Activated naive CD4-positive, alpha-beta T cell treated with anti-CD3 and anti-CD28 coated beads for 36 hours (primary cell): ENCODE measurements at regions not wholly inside any gene's neighbourhood (a gene's known extent, or its start where the extent isn't known, plus 50 kb on each side); places are given as distances from the start of the nearest gene placed in this dataset.

Experiments used
- CTCF ChIA-PET: fragments of 350-600 bp; sonication (Branson Sonifier 250); formaldehyde crosslinking; loops from one replicate; lab custom pipeline; 2021; ENCODE audit warnings: antibody characterized with exemption; lab: Charles Lee
- DNase-seq: peaks from one replicate; pipeline ENCODE4 v3.0.0-alpha.2; 2020
- H3K27ac Mint-ChIP-seq: one replicate; pipeline ENCODE4 v1.8.0; 2021; ENCODE audit warnings: mild to moderate bottlenecking, mixed read lengths
- H3K27me3 Mint-ChIP-seq: one replicate; pipeline ENCODE4 v1.8.0; 2021; ENCODE audit warnings: low read depth, mixed read lengths
- H3K36me3 Mint-ChIP-seq: one replicate; pipeline ENCODE4 v1.8.0; 2021; ENCODE audit warnings: low read depth, mixed read lengths
- H3K4me1 Mint-ChIP-seq: one replicate; pipeline ENCODE4 v1.8.0; 2021; ENCODE audit warnings: low read depth, mixed read lengths
- H3K4me3 Mint-ChIP-seq: one replicate; pipeline ENCODE4 v1.8.0; 2021; ENCODE audit warnings: mild to moderate bottlenecking, moderate library complexity, mixed read lengths
- H3K9me3 Mint-ChIP-seq: one replicate; pipeline ENCODE4 v1.8.0; 2021; ENCODE audit warnings: mixed read lengths
- intact Hi-C: fragments of 100-400 bp; cut with micrococcal nuclease; formaldehyde crosslinking; loops from one replicate; pipeline ENCODE4 v1.15.1; 2023

DNA sequence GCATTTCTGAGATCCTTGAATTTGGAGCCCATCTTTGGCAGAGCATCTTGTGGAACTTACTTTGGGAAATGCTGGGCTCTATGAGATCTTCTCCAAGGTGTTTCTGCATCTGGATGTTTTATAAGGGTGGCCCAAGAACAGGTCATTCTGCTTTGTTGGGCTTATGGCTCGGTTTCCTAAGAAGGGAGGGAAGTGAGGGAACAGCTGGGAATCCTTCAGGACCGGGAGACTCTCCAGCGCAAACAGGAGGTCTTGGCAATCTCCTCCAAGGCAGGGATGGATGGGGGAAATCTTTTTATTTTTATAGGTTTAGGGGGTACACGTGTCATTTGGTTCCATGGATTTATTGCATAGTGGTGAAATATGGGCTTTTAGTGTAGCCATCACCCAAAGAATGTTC, 54.7 kb downstream of the IRX3 start:
- no peaks in the 10 kb centered on the region for H3K9me3 Mint-ChIP-seq
- H3K27ac Mint-ChIP-seq: no peak overlapping the region
- DNase-seq: no peak
- H3K4me1 Mint-ChIP-seq: no peaks in the 10 kb centered on the region
- H3K36me3 Mint-ChIP-seq: no peaks in the 10 kb centered on the region
- peaks cover 6% of the 10 kb centered on the region for H3K27me3 Mint-ChIP-seq
- no peak overlapping the region for H3K4me3 Mint-ChIP-seq
- CTCF ChIA-PET: no interaction called here
- intact Hi-C loops: no loop called here

DNA sequence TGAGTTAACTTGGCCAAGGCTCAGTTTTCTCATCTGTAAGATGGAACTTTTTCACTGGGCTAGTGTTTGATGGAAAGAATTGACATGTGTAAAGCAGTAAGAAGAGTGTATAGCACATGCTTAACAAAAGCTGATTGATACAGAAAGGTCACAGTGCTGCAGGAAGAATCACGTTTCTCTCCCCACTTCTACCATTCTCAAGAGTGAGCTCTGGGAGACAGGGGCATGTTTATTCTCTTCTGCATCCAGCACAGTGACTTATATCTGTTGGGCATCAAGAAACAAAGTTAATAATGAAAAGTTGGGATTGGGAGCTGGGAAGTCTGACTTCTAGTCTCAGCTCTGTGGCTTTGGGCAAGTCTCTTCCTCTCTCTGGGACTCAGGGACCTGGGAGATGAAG, 55.3 kb downstream of the IRX3 start:
- no peak for DNase-seq
- Mint-ChIP-seq H3K4me1 (no peaks in the 10 kb centered on the region), H3K36me3 (no peaks in the 10 kb centered on the region), H3K27me3 (peaks cover 4% of the 10 kb centered on the region), H3K4me3 (no peak overlapping the region), H3K9me3 (no peaks in the 10 kb centered on the region), H3K27ac (no peak overlapping the region)
- CTCF ChIA-PET: no interaction called here
- intact Hi-C loops: no loop called here

DNA sequence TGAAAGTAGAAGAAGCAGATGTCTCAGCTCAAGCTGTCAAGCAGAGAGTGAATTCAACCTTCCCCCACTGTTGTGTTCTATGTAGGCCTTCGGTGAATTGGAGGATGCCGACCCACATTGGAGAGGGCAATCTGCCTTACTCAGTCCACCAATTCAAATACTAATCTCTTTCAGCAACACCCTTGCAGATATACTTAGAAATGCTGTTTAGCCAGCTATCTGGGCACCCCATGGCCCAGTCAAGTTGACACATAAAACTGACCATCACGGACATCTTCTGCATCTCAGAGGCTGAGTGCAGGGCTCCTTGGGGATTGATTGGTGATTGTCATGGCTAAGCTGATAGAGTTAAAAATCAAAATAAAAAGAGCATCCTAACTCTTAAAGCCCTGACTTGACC, 58.3 kb downstream of the IRX3 start:
- CTCF ChIA-PET: no interaction called here
- no peak overlapping the region for H3K4me3 Mint-ChIP-seq
- intact Hi-C loops: no loop called here
- no peak overlapping the region for H3K27ac Mint-ChIP-seq
- H3K9me3 Mint-ChIP-seq: no peaks in the 10 kb centered on the region
- no peaks in the 10 kb centered on the region for H3K4me1 Mint-ChIP-seq
- H3K27me3 Mint-ChIP-seq: peaks cover 3% of the 10 kb centered on the region
- H3K36me3 Mint-ChIP-seq: no peaks in the 10 kb centered on the region
- no peak for DNase-seq

DNA sequence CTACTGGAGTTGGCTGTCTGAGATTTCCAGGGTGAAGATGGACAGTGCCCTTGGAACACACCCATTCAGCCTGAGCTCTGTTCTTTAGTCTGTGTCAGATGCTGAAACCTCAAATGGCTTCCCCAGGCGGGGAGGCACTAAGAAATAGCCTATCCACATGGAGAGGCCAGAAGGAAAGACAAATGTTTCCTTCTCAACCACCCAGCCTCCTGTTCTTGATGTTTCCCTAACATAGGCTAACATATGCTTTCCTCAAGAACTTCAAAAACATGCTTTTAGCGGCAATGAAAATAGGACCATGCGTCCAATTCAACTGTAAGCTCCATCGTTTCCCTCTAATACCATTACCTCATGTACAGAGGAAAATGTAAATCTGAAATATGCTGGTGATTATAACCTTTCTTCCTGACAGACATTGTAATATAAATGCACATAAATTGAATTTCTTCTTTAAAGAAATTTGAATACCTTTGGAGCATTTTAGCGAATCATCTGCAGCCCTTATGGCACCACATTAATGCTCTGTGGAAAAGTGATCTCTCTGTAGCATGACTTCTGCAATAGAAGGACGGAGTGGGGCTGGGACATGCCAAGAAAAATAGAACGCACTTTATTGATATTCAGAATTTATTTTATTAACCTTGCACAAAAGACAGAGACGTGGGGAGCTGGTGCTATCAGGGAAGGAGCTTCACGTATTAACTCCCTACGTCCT, 60.1 kb downstream of the IRX3 start:
- no peak for DNase-seq
- H3K27me3 Mint-ChIP-seq: peaks cover 3% of the 10 kb centered on the region
- H3K9me3 Mint-ChIP-seq: no peaks in the 10 kb centered on the region
- no peak overlapping the region for H3K4me3 Mint-ChIP-seq
- intact Hi-C loops: no loop called here
- H3K4me1 Mint-ChIP-seq: no peaks in the 10 kb centered on the region
- CTCF ChIA-PET: no interaction called here
- H3K27ac Mint-ChIP-seq: no peak overlapping the region
- no peaks in the 10 kb centered on the region for H3K36me3 Mint-ChIP-seq

DNA sequence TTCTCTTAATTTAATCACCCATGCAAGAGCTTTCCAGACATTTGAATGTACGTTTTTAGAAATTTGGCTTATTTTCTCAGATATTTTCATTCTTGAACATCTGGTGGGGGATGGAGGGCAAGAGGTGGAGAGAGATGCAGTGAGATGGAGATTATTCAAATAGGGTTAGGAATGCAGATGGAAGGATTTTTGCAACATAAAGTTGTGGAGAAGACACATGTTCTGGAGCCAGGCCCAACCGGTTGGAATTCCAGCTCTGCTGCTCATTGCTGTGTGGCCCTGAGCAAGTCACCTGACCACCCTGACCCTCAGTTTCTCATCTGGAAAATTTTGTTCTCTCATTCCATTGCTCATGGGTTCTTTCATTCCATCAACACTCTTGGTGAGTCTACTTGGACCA, 66.9 kb downstream of the IRX3 start:
- Mint-ChIP-seq H3K9me3 (no peaks in the 10 kb centered on the region), H3K4me1 (no peaks in the 10 kb centered on the region), H3K36me3 (no peaks in the 10 kb centered on the region), H3K4me3 (no peak overlapping the region), H3K27me3 (peaks cover 2% of the 10 kb centered on the region), H3K27ac (no peak overlapping the region)
- CTCF ChIA-PET: no interaction called here
- DNase-seq: no peak
- intact Hi-C loops: no loop called here

DNA sequence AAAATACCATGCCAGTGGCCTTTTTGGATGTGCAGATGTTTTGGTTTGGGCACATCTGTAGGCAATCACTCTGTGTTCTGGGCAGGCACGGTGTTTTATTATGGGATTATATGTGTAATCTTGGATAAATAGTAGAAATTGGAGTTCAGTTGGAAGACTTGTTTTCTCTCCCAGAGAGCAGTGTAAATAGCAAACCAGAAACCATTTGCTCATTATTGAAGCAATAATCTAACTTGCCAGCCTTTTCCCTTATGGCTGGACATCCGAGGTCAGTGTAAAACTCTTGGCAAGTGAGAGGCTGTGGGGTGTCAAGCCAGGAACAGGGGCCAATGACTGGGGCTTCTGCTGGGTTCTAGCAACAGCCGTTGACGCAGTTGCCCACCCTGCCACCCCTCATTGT, 69.9 kb downstream of the IRX3 start:
- no peak for DNase-seq
- intact Hi-C loops: no loop called here
- no peak overlapping the region for H3K4me3 Mint-ChIP-seq
- H3K27ac Mint-ChIP-seq: no peak overlapping the region
- no peaks in the 10 kb centered on the region for H3K4me1 Mint-ChIP-seq
- no peaks in the 10 kb centered on the region for H3K9me3 Mint-ChIP-seq
- H3K27me3 Mint-ChIP-seq: no peaks in the 10 kb centered on the region
- CTCF ChIA-PET: no interaction called here
- H3K36me3 Mint-ChIP-seq: no peaks in the 10 kb centered on the region

DNA sequence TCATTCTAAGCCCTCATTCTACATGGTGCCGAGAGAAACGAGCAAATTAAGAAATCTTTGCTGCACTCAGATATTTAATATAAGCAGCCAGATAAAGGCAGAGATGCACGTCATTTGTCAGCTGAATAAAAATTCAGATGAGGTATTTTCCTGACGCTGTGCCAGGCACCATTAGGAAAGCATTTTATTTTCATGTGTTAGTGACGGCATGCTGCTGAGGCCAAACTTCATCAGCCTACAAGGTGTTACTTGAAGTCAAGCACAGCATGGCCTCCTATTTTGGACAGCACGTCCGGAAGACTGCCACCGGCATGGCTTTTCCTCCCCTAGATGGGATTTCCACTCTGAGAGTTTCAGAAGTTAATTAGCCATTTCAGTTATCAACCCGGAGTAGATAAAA, 70.3 kb downstream of the IRX3 start:
- Mint-ChIP-seq H3K27me3 (no peaks in the 10 kb centered on the region), H3K4me1 (no peaks in the 10 kb centered on the region), H3K9me3 (no peaks in the 10 kb centered on the region), H3K4me3 (no peak overlapping the region), H3K36me3 (no peaks in the 10 kb centered on the region), H3K27ac (no peak overlapping the region)
- no peak for DNase-seq
- CTCF ChIA-PET: no interaction called here
- intact Hi-C loops: no loop called here

DNA sequence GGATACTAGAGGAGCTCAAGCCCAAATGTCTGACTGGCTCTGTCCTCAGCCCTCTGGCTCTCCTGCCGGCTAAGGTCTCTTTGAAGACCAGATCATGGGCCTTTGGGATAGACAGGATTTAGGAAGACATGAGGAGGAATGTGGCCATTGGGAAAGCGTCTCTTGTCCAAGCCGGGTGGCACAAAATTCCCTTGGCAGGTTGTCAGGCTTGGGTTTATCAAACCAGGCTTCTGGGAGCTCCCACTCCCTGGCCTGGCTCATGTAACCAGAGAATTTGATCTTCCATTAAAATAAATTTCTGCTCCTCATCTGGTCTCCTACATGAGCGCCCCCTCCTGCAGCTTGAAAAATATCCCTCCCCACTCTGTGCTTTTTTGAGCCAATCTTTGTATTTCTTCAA, 71.1 kb downstream of the IRX3 start:
- Mint-ChIP-seq H3K9me3 (no peaks in the 10 kb centered on the region), H3K4me1 (no peaks in the 10 kb centered on the region), H3K27me3 (no peaks in the 10 kb centered on the region), H3K36me3 (no peaks in the 10 kb centered on the region), H3K27ac (no peak overlapping the region), H3K4me3 (no peak overlapping the region)
- no peak for DNase-seq
- intact Hi-C loops: no loop called here
- CTCF ChIA-PET: no interaction called here

DNA sequence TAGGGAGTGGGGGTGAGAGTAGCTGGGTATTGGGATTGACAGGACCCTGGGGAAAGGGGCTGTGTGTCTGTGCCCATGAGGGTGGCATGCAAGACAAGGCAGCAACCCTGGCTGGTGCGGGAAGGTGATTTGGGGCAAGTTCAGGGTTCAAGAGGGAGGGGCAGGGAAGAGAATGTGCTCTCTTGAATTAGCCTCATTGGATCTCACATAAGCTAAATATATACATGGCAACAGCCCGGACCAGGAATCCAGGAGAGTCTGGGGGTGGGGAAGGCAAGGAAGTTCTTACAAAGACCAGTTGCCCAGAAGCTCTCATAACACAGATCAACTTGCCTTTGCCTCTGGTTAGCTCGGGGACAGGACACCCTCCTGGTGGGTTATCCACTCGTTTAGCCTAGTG, 73.3 kb downstream of the IRX3 start:
- CTCF ChIA-PET: interaction anchor here (1.6 kb wide), 1 partner anchor 11 kb away, joined by 3 read pairs; no protein-coding TSS in a partner anchor
- no peaks in the 10 kb centered on the region for H3K36me3 Mint-ChIP-seq

DNA sequence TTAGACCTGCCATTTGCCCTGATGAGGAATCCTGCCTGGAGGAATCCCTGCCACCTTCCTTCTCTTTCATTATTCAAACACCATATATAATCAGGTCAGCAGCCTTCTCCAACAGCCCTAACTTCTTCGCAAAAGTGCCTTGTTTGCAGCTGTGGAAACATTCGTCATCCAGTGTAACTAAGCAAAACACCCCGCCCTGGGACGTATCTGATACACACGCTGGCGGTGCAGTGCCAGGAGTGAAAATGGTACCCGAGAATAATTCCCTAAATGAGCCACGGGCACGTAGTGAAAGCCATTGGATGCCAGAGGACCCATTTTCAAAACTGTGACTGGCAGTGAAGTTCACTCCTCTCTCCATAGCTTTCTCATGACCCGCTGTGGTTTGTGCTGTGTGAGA, 73.7 kb downstream of the IRX3 start:
- no peaks in the 10 kb centered on the region for H3K27me3 Mint-ChIP-seq
- no peaks in the 10 kb centered on the region for H3K36me3 Mint-ChIP-seq
- H3K4me1 Mint-ChIP-seq: no peaks in the 10 kb centered on the region
- intact Hi-C loops: no loop called here
- H3K9me3 Mint-ChIP-seq: no peaks in the 10 kb centered on the region
- H3K4me3 Mint-ChIP-seq: no peak overlapping the region
- DNase-seq: no peak
- CTCF ChIA-PET: interaction anchor here (1.6 kb wide), 1 partner anchor 11 kb away, joined by 3 read pairs; no protein-coding TSS in a partner anchor
- H3K27ac Mint-ChIP-seq: no peak overlapping the region

More for the DNA sequence above, 73.3 kb downstream of the IRX3 start:
- H3K4me1 Mint-ChIP-seq: no peaks in the 10 kb centered on the region
- no peak overlapping the region for H3K4me3 Mint-ChIP-seq
- intact Hi-C loops: no loop called here
- no peaks in the 10 kb centered on the region for H3K9me3 Mint-ChIP-seq
- no peaks in the 10 kb centered on the region for H3K27me3 Mint-ChIP-seq
- no peak for DNase-seq
- no peak overlapping the region for H3K27ac Mint-ChIP-seq

DNA sequence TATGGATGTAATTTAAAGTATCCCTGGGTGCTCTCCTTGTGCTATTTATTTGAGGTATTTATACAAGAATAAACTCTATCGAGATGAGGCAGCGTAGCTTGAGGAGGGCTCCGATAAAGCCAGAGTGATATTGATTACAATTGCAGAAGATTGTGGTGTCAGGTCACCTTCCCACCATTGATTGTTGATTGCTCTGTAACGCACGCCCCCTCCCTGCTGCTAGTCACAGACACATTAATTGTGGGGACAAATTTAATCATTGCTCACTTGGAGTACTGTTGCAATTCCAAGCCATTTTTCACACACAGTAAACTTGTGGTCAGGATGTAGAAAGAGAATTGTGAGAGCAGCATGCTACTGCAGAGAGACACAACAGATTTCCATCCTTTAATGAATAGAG, 75.4 kb downstream of the IRX3 start:
- no peaks in the 10 kb centered on the region for H3K36me3 Mint-ChIP-seq
- H3K4me3 Mint-ChIP-seq: no peak overlapping the region
- no peak overlapping the region for H3K27ac Mint-ChIP-seq
- intact Hi-C loops: no loop called here
- DNase-seq: no peak
- CTCF ChIA-PET: interaction anchor here (0.7 kb wide), 1 partner anchor 29 kb away, joined by 3 read pairs; no protein-coding TSS in a partner anchor
- H3K4me1 Mint-ChIP-seq: no peaks in the 10 kb centered on the region
- peaks cover 5% of the 10 kb centered on the region for H3K27me3 Mint-ChIP-seq
- no peaks in the 10 kb centered on the region for H3K9me3 Mint-ChIP-seq

DNA sequence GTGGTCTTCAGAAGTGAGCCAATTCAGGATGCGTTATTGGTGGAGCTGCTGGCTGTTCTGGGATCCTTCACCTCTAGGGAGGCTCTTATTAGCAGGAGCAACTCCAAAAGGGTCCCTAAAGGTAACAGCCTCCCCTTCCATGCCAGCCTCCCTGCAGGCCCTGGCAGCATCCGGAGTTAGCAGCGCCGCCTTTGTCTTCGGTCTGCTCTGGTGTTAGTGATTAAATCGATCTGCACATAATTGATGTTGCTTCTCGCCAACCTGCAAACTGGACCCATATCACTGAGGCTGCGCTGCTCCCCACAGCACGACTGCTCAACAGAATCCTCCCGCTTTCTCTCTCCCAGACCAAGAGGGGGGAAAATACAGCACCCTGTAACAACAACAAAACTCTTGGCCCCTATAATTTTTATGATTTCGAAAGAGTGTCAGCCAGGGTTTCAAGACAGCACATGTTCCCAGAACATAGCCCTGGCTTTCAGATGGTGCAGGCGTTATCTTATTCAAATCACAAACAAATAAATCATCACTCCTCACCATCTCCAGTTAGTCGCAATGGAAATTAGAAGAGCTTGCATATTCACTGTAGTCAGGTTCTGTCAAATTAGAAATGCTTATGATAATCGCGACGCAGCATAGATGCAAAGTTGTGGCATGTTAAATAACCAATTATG, 76.0 kb downstream of the IRX3 start:
- DNase-seq: no peak
- Mint-ChIP-seq H3K27ac (no peak overlapping the region), H3K4me1 (no peaks in the 10 kb centered on the region), H3K27me3 (peaks cover 5% of the 10 kb centered on the region), H3K36me3 (no peaks in the 10 kb centered on the region), H3K4me3 (no peak overlapping the region), H3K9me3 (no peaks in the 10 kb centered on the region)
- intact Hi-C loops: no loop called here
- CTCF ChIA-PET: interaction anchor here (0.7 kb wide), 1 partner anchor 29 kb away, joined by 3 read pairs; no protein-coding TSS in a partner anchor

DNA sequence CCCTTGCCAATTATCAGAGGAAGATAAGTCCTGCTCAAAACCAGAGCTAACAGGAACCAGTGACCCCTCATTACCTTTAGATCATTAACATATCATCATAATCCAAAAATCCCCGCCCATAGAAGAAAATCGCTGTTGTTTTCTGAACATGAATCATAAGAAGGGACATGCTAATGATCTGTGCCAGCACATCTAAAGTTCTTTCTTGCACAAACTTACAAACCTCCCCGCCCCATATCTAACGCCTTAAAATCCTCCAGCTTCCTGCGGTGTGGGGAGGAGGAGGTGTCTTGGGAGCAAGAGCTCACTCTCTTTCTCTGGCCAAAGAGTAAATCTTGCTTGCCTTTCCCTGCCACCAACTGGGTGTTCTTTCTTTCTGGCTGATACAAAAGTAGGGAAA, 78.3 kb downstream of the IRX3 start:
- CTCF ChIA-PET: no interaction called here
- H3K4me1 Mint-ChIP-seq: no peaks in the 10 kb centered on the region
- no peak overlapping the region for H3K27ac Mint-ChIP-seq
- DNase-seq: no peak
- H3K9me3 Mint-ChIP-seq: no peaks in the 10 kb centered on the region
- no peaks in the 10 kb centered on the region for H3K36me3 Mint-ChIP-seq
- H3K27me3 Mint-ChIP-seq: peaks cover 5% of the 10 kb centered on the region
- intact Hi-C loops: no loop called here
- no peak overlapping the region for H3K4me3 Mint-ChIP-seq
